ENCODE measurements at regions not wholly inside any gene's neighbourhood (a gene's known extent, or its start where the extent isn't known, plus 50 kb on each side); places are given as distances from the start of the nearest gene placed in this dataset.

DNA sequence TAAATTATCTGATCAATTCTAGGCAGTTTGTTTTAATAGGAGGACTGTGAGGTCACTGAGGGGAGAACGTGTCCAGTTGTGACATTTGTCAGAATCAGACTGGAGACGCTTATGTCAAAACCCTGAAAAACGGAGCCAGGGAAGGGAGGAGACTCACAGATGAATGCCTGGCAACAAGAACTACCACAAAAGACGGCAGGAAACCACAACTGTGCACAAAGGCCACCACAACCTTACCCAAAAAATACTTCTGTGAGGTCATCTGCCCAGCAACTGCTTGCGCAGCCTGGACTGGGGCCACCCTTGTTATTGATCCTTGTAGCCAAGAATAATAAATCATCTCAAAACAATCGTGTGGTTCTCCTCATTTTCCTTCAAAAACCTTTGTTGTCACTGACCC lies 173.0 kb upstream of the ALKAL2 start:
- TF ChIP-seq EZH2 (IDR thresholded peaks at IDR 0.05; ENCODE audit: borderline replicate concordance, low read depth, low read length, severe bottlenecking) = no peak
- TF ChIP-seq, protein P1, sequence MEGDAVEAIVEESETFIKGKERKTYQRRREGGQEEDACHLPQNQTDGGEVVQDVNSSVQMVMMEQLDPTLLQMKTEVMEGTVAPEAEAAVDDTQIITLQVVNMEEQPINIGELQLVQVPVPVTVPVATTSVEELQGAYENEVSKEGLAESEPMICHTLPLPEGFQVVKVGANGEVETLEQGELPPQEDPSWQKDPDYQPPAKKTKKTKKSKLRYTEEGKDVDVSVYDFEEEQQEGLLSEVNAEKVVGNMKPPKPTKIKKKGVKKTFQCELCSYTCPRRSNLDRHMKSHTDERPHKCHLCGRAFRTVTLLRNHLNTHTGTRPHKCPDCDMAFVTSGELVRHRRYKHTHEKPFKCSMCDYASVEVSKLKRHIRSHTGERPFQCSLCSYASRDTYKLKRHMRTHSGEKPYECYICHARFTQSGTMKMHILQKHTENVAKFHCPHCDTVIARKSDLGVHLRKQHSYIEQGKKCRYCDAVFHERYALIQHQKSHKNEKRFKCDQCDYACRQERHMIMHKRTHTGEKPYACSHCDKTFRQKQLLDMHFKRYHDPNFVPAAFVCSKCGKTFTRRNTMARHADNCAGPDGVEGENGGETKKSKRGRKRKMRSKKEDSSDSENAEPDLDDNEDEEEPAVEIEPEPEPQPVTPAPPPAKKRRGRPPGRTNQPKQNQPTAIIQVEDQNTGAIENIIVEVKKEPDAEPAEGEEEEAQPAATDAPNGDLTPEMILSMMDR (IDR thresholded peaks at IDR 0.05; ENCODE audit: borderline replicate concordance, extremely low read depth, low read length, poor library complexity, severe bottlenecking) = no peak
